GM23338 (cell line): ENCODE measurements at regions not wholly inside any gene's neighbourhood (a gene's known extent, or its start where the extent isn't known, plus 50 kb on each side); places are given as distances from the start of the nearest gene placed in this dataset.

Source experiments
- ATAC-seq: fragments of 200-7000 bp; cut with Tn5 transposase; 3 replicates; pipeline ENCODE4 v1.9.1; 2020
- DNase-seq: peaks from one replicate; pipeline ENCODE4 v3.0.0-alpha.2; 2015; ENCODE audit warnings: low spot score
- H2AFZ ChIP-seq: fragments of 200-600 bp; sonication (generic); 2 replicates; pipeline ENCODE4 v1.8.0; 2016; ENCODE audit warnings: antibody characterized with exemption, mild to moderate bottlenecking, moderate library complexity
- H3F3A ChIP-seq: fragments of 200-600 bp; sonication (generic); replicated peaks from 2 replicates; pipeline ENCODE4 v1.8.0; 2017; ENCODE audit warnings: antibody characterized with exemption, mixed run types, low read depth
- H3K27ac ChIP-seq: fragments of 200-600 bp; sonication (generic); 2 replicates; pipeline ENCODE4 v1.6.1; 2016; ENCODE audit warnings: low read depth
- H3K27me3 ChIP-seq: fragments of 200-600 bp; sonication (generic); 2 replicates; pipeline ENCODE4 v1.8.0; 2016; ENCODE audit warnings: mild to moderate bottlenecking, mixed run types, moderate library complexity; ENCODE audit not compliant: insufficient read depth
- H3K36me3 ChIP-seq: fragments of 200-600 bp; sonication (generic); 2 replicates; pipeline ENCODE4 v1.8.0; 2016; ENCODE audit warnings: mild to moderate bottlenecking; ENCODE audit not compliant: insufficient read depth
- H3K4me1 ChIP-seq: fragments of 200-600 bp; sonication (generic); 2 replicates; pipeline ENCODE4 v1.8.0; 2016; ENCODE audit warnings: mild to moderate bottlenecking, moderate library complexity; ENCODE audit not compliant: insufficient read depth
- H3K4me2 ChIP-seq: fragments of 200-600 bp; sonication (generic); 2 replicates; pipeline ENCODE4 v1.7.1; 2017; ENCODE audit warnings: mixed run types
- H3K4me3 ChIP-seq: fragments of 200-600 bp; sonication (generic); 2 replicates; pipeline ENCODE4 v1.6.1; 2016; ENCODE audit warnings: mixed run types
- H3K79me2 ChIP-seq: fragments of 200-600 bp; sonication (generic); replicated peaks from 2 replicates; pipeline ENCODE4 v1.8.0; 2017; ENCODE audit warnings: mild to moderate bottlenecking; ENCODE audit not compliant: insufficient read depth
- H3K9me2 ChIP-seq: fragments of 200-600 bp; sonication (generic); 2 replicates; pipeline ENCODE4 v1.8.0; 2017; ENCODE audit not compliant: insufficient read depth
- H4K20me1 ChIP-seq: fragments of 200-600 bp; sonication (generic); replicated peaks from 2 replicates; pipeline ENCODE4 v1.8.0; 2017; ENCODE audit warnings: mild to moderate bottlenecking; ENCODE audit not compliant: insufficient read depth
- H3K27ac Mint-ChIP-seq: 2 replicates; pipeline ENCODE4 v1.8.0; 2020; ENCODE audit warnings: inconsistent platforms, mild to moderate bottlenecking, moderate library complexity, mixed read lengths
- H3K27me3 Mint-ChIP-seq: 3 replicates; pipeline ENCODE4 v1.8.0; 2022; ENCODE audit warnings: low read depth, mild to moderate bottlenecking, moderate library complexity, mixed read lengths, inconsistent platforms; ENCODE audit not compliant: insufficient read depth, poor library complexity
- H3K36me3 Mint-ChIP-seq: 3 replicates; pipeline ENCODE4 v1.8.0; 2021; ENCODE audit warnings: low read depth, mild to moderate bottlenecking, inconsistent platforms, moderate library complexity, mixed read lengths
- H3K4me1 Mint-ChIP-seq: 3 replicates; pipeline ENCODE4 v1.8.0; 2020; ENCODE audit warnings: mild to moderate bottlenecking, inconsistent platforms, mixed read lengths
- H3K4me3 Mint-ChIP-seq: 3 replicates; pipeline ENCODE4 v1.8.0; 2021; ENCODE audit warnings: moderate library complexity, mild to moderate bottlenecking, inconsistent platforms, mixed read lengths
- H3K9me3 Mint-ChIP-seq: 3 replicates; pipeline ENCODE4 v1.8.0; 2020; ENCODE audit warnings: moderate library complexity, mild to moderate bottlenecking, inconsistent platforms, mixed read lengths
- CREB1 ChIP-seq: fragments of 250-450 bp; sonication (Bioruptor Pico); IDR thresholded peaks from 2 replicates; pipeline ENCODE4 v1.5.0; 2020; ENCODE audit warnings: low read depth, mild to moderate bottlenecking, moderate library complexity
- EZH2 ChIP-seq: fragments of 200-600 bp; sonication (generic); IDR thresholded peaks from one replicate; pipeline ENCODE4 v1.8.0; 2017; ENCODE audit warnings: antibody characterized with exemption, mild to moderate bottlenecking, low read depth; ENCODE audit not compliant: unreplicated experiment
- EZH2phosphoT487 ChIP-seq: fragments of 200-600 bp; sonication (generic); IDR thresholded peaks from one replicate; pipeline ENCODE4 v1.8.1; 2018; ENCODE audit warnings: antibody characterized with exemption; ENCODE audit not compliant: unreplicated experiment
- JUNB ChIP-seq: IDR thresholded peaks from one replicate; pipeline ENCODE4 v1.6.1; 2016; ENCODE audit warnings: antibody characterized with exemption; ENCODE audit not compliant: unreplicated experiment
- NANOG ChIP-seq: IDR thresholded peaks from 2 replicates; pipeline ENCODE4 v1.6.1; 2016; ENCODE audit warnings: antibody characterized with exemption, borderline replicate concordance
- POLR2AphosphoS5 ChIP-seq: IDR thresholded peaks from 2 replicates; pipeline ENCODE4 v1.6.1; 2016; ENCODE audit warnings: antibody characterized with exemption, low read depth
- STAT1 ChIP-seq: IDR thresholded peaks from one replicate; pipeline ENCODE4 v1.6.1; 2016; ENCODE audit warnings: antibody characterized with exemption; ENCODE audit not compliant: unreplicated experiment
- ZNF114 ChIP-seq: fragments of 250-450 bp; sonication (Bioruptor Pico); IDR thresholded peaks from 2 replicates; pipeline ENCODE4 v1.5.0; 2020; ENCODE audit warnings: mild to moderate bottlenecking, moderate library complexity
- ZNF331 ChIP-seq: fragments of 250-450 bp; sonication (Bioruptor Pico); IDR thresholded peaks from 2 replicates; pipeline ENCODE4 v1.5.0; 2020; ENCODE audit warnings: low read depth, mild to moderate bottlenecking, moderate library complexity
- TF ChIP-seq, protein P1 (sequence below): IDR thresholded peaks from 2 replicates; pipeline ENCODE4 v1.6.1; 2016; ENCODE audit warnings: antibody characterized with exemption
- TF ChIP-seq, protein P2 (sequence below), 2 experiments: fragments of 200-600 bp in 1 of 2; sonication (generic) in 1 of 2; conservative IDR thresholded peaks; 2 replicates each; pipeline versions ENCODE4 v1.5.1 to v1.6.1; 2016 to 2017; ENCODE audit warnings: antibody characterized with exemption in 2 of 2, low read depth in 2 of 2, mild to moderate bottlenecking in 2 of 2, moderate library complexity in 1 of 2
- TF ChIP-seq, protein P3 (sequence below): IDR thresholded peaks from one replicate; pipeline ENCODE4 v1.6.1; 2018; ENCODE audit warnings: antibody characterized with exemption; ENCODE audit not compliant: unreplicated experiment
- TF ChIP-seq, protein P4 (sequence below): fragments of 250-450 bp; sonication (Bioruptor Pico); IDR thresholded peaks from 2 replicates; pipeline ENCODE4 v1.5.0; 2020; ENCODE audit warnings: mild to moderate bottlenecking, moderate library complexity

DNA sequence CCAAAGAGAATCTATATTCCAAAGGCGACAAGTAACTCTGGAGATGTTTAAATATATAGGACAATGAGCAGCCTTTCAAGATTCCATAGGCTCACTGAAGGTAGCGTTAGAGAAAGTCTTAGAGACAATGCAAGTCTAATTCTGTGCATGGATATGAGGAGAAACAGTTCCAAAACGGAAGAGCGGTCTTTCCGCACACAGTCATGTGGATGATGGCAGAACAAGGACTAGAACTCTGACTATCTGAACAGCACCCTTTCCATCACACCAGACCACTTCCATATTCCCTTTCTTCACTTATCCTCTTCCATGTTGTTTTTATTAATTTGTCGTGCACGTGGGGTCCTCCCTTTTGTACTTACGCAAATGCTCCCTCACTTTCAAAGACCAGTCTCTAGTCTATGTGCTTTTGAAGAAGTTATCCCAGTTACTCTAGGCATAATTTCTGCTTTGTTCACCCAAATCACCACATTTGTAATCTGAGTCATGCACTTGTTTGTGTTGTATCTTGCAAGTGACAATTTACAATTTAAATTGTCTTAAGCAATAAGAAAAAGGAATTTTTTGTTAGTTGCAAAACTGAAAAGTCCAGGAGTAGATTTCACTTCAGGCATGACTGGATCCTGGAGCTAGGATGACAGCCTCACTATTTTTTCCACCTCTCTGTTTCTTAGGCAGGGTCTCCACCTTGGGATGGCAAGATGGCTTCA, 116.0 kb upstream of the ADRA1B start:
- DNase-seq (no peak), ATAC-seq (no peak)
- no peaks in the 10 kb centered on the region; the same call in 1 of the 3 replicates for H3K4me1 Mint-ChIP-seq
- Histone ChIP-seq H3F3A (no peaks in the 10 kb centered on the region), H2AFZ (0 out of 2 replicates have a peak overlapping the region, but pooled peaks have one; percentile 24), H3K4me3 (no peak overlapping the region), H3K4me1 (no peaks in the 10 kb centered on the region), H3K79me2 (no peaks in the 10 kb centered on the region), H3K4me2 (no peak overlapping the region), H3K36me3 (no peaks in the 10 kb centered on the region), H3K27ac (no peak overlapping the region), H4K20me1 (no peaks in the 10 kb centered on the region), H3K27me3 (no peaks in the 10 kb centered on the region), H3K9me2 (0 out of 2 replicates have a peak, but pooled peaks cover 5% of the 10 kb centered on the region)
- H3K4me3 Mint-ChIP-seq, result no peak overlapping the region
- H3K27ac Mint-ChIP-seq, result no peak overlapping the region
- no peaks in the 10 kb centered on the region for H3K36me3 Mint-ChIP-seq
- TF ChIP-seq, protein P1, sequence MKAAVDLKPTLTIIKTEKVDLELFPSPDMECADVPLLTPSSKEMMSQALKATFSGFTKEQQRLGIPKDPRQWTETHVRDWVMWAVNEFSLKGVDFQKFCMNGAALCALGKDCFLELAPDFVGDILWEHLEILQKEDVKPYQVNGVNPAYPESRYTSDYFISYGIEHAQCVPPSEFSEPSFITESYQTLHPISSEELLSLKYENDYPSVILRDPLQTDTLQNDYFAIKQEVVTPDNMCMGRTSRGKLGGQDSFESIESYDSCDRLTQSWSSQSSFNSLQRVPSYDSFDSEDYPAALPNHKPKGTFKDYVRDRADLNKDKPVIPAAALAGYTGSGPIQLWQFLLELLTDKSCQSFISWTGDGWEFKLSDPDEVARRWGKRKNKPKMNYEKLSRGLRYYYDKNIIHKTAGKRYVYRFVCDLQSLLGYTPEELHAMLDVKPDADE, result no peak
- TF ChIP-seq NANOG (no peak), STAT1 (no peak), EZH2 (no peak), JUNB (no peak), EZH2phosphoT487 (no peak), ZNF114 (CRISPR knock-in tag) (no peak), POLR2AphosphoS5 (no peak), CREB1 (CRISPR knock-in tag) (no peak), ZNF331 (CRISPR knock-in tag) (no peak)
- TF ChIP-seq, protein P2, sequence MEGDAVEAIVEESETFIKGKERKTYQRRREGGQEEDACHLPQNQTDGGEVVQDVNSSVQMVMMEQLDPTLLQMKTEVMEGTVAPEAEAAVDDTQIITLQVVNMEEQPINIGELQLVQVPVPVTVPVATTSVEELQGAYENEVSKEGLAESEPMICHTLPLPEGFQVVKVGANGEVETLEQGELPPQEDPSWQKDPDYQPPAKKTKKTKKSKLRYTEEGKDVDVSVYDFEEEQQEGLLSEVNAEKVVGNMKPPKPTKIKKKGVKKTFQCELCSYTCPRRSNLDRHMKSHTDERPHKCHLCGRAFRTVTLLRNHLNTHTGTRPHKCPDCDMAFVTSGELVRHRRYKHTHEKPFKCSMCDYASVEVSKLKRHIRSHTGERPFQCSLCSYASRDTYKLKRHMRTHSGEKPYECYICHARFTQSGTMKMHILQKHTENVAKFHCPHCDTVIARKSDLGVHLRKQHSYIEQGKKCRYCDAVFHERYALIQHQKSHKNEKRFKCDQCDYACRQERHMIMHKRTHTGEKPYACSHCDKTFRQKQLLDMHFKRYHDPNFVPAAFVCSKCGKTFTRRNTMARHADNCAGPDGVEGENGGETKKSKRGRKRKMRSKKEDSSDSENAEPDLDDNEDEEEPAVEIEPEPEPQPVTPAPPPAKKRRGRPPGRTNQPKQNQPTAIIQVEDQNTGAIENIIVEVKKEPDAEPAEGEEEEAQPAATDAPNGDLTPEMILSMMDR (conservative IDR thresholded peaks at IDR 0.05; ENCODE audit: low read depth in 2 of 2), result no peak
- TF ChIP-seq, protein P3, sequence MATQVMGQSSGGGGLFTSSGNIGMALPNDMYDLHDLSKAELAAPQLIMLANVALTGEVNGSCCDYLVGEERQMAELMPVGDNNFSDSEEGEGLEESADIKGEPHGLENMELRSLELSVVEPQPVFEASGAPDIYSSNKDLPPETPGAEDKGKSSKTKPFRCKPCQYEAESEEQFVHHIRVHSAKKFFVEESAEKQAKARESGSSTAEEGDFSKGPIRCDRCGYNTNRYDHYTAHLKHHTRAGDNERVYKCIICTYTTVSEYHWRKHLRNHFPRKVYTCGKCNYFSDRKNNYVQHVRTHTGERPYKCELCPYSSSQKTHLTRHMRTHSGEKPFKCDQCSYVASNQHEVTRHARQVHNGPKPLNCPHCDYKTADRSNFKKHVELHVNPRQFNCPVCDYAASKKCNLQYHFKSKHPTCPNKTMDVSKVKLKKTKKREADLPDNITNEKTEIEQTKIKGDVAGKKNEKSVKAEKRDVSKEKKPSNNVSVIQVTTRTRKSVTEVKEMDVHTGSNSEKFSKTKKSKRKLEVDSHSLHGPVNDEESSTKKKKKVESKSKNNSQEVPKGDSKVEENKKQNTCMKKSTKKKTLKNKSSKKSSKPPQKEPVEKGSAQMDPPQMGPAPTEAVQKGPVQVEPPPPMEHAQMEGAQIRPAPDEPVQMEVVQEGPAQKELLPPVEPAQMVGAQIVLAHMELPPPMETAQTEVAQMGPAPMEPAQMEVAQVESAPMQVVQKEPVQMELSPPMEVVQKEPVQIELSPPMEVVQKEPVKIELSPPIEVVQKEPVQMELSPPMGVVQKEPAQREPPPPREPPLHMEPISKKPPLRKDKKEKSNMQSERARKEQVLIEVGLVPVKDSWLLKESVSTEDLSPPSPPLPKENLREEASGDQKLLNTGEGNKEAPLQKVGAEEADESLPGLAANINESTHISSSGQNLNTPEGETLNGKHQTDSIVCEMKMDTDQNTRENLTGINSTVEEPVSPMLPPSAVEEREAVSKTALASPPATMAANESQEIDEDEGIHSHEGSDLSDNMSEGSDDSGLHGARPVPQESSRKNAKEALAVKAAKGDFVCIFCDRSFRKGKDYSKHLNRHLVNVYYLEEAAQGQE, result no peak
- TF ChIP-seq, protein P4, sequence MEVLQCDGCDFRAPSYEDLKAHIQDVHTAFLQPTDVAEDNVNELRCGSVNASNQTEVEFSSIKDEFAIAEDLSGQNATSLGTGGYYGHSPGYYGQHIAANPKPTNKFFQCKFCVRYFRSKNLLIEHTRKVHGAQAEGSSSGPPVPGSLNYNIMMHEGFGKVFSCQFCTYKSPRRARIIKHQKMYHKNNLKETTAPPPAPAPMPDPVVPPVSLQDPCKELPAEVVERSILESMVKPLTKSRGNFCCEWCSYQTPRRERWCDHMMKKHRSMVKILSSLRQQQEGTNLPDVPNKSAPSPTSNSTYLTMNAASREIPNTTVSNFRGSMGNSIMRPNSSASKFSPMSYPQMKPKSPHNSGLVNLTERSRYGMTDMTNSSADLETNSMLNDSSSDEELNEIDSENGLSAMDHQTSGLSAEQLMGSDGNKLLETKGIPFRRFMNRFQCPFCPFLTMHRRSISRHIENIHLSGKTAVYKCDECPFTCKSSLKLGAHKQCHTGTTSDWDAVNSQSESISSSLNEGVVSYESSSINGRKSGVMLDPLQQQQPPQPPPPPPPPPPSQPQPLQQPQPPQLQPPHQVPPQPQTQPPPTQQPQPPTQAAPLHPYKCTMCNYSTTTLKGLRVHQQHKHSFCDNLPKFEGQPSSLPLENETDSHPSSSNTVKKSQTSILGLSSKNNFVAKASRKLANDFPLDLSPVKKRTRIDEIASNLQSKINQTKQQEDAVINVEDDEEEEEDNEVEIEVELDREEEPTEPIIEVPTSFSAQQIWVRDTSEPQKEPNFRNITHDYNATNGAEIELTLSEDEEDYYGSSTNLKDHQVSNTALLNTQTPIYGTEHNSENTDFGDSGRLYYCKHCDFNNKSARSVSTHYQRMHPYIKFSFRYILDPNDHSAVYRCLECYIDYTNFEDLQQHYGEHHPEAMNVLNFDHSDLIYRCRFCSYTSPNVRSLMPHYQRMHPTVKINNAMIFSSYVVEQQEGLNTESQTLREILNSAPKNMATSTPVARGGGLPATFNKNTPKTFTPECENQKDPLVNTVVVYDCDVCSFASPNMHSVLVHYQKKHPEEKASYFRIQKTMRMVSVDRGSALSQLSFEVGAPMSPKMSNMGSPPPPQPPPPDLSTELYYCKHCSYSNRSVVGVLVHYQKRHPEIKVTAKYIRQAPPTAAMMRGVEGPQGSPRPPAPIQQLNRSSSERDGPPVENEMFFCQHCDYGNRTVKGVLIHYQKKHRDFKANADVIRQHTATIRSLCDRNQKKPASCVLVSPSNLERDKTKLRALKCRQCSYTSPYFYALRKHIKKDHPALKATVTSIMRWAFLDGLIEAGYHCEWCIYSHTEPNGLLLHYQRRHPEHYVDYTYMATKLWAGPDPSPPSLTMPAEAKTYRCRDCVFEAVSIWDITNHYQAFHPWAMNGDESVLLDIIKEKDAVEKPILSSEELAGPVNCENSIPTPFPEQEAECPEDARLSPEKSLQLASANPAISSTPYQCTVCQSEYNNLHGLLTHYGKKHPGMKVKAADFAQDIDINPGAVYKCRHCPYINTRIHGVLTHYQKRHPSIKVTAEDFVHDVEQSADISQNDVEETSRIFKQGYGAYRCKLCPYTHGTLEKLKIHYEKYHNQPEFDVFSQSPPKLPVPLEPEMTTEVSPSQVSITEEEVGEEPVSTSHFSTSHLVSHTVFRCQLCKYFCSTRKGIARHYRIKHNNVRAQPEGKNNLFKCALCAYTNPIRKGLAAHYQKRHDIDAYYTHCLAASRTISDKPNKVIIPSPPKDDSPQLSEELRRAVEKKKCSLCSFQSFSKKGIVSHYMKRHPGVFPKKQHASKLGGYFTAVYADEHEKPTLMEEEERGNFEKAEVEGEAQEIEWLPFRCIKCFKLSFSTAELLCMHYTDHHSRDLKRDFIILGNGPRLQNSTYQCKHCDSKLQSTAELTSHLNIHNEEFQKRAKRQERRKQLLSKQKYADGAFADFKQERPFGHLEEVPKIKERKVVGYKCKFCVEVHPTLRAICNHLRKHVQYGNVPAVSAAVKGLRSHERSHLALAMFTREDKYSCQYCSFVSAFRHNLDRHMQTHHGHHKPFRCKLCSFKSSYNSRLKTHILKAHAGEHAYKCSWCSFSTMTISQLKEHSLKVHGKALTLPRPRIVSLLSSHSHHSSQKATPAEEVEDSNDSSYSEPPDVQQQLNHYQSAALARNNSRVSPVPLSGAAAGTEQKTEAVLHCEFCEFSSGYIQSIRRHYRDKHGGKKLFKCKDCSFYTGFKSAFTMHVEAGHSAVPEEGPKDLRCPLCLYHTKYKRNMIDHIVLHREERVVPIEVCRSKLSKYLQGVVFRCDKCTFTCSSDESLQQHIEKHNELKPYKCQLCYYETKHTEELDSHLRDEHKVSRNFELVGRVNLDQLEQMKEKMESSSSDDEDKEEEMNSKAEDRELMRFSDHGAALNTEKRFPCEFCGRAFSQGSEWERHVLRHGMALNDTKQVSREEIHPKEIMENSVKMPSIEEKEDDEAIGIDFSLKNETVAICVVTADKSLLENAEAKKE (CRISPR knock-in tag), result no peak
- no peaks in the 10 kb centered on the region; the same call in 2 of the 3 replicates for H3K9me3 Mint-ChIP-seq
- no peaks in the 10 kb centered on the region for H3K27me3 Mint-ChIP-seq
